Activated naive CD4-positive, alpha-beta T cell treated with anti-CD3 and anti-CD28 coated beads, Interleukin-2, amount 50 U/mL, for 72 hours (primary cell): ENCODE measurements at regions not wholly inside any gene's neighbourhood (a gene's known extent, or its start where the extent isn't known, plus 50 kb on each side); places are given as distances from the start of the nearest gene placed in this dataset.

Experiments
- ATAC-seq, 2 donors: fragments of 150-1000 bp; cut with Tn5 transposase; 2 replicates each; pipeline ENCODE4 v1.10.0; 2021; ENCODE audit warnings: mild to moderate bottlenecking in 2 of 2, moderate library complexity in 2 of 2
- DNase-seq, 2 donors: peaks; one replicate each; pipeline ENCODE4 v3.0.0; 2021 to 2022; ENCODE audit warnings: low spot score in 2 of 2
- H3K27ac Mint-ChIP-seq, 2 donors: one replicate each; pipeline ENCODE4 v1.8.0; 2022; ENCODE audit warnings: mild to moderate bottlenecking in 2 of 2, mixed read lengths in 2 of 2
- H3K36me3 Mint-ChIP-seq, 2 donors: one replicate each; pipeline ENCODE4 v1.8.0; 2022; ENCODE audit warnings: mixed read lengths in 2 of 2
- H3K9me3 Mint-ChIP-seq, 2 donors: one replicate each; pipeline ENCODE4 v1.8.0; 2022; ENCODE audit warnings: mixed read lengths in 2 of 2

GRCh38 chr2:125566422-125566821 lies 1089.5 kb upstream of the GYPC start:
- ATAC-seq (no peak), DNase-seq (no peak)
- H3K27ac Mint-ChIP-seq, result no peak overlapping the region
- H3K9me3 Mint-ChIP-seq, result peaks cover 18 to 24% of the 10 kb centered on the region in 2 donors
- H3K36me3 Mint-ChIP-seq, result no peaks in the 10 kb centered on the region

- Mint-ChIP-seq H3K9me3 (peaks cover 18 to 21% of the 10 kb centered on the region in 2 donors), H3K27ac (no peak overlapping the region), H3K36me3 (no peaks in the 10 kb centered on the region)
- DNase-seq (no peak), ATAC-seq (no peak)
Measured at GRCh38 chr2:125567100-125567499, 1088.9 kb upstream of the GYPC start.

GRCh38 chr2:125572660-125573059 lies 1083.3 kb upstream of the GYPC start:
- ATAC-seq, result no peak
- H3K9me3 Mint-ChIP-seq, result peaks cover 13 to 16% of the 10 kb centered on the region in 2 donors
- H3K27ac Mint-ChIP-seq, result no peak overlapping the region
- no peaks in the 10 kb centered on the region for H3K36me3 Mint-ChIP-seq
- DNase-seq, result no peak

GRCh38 chr2:125573432-125573831 lies 1082.5 kb upstream of the GYPC start:
- Mint-ChIP-seq H3K27ac (no peak overlapping the region), H3K36me3 (no peaks in the 10 kb centered on the region), H3K9me3 (peaks cover 10 to 16% of the 10 kb centered on the region in 2 donors)
- ATAC-seq, result no peak
- DNase-seq, result no peak

- DNase-seq (no peak), ATAC-seq (no peak)
- Mint-ChIP-seq H3K9me3 (peaks cover 3 to 6% of the 10 kb centered on the region in 2 donors), H3K36me3 (no peaks in the 10 kb centered on the region), H3K27ac (no peak overlapping the region)
Measured at GRCh38 chr2:125576558-125576957, 1079.4 kb upstream of the GYPC start.

- DNase-seq (no peak), ATAC-seq (no peak)
- Mint-ChIP-seq H3K36me3 (no peaks in the 10 kb centered on the region), H3K27ac (no peak overlapping the region), H3K9me3 (no peaks in the 10 kb centered on the region)
Measured at GRCh38 chr2:125581557-125581956, 1074.4 kb upstream of the GYPC start.

GRCh38 chr2:125582516-125582915 lies 1073.4 kb upstream of the GYPC start:
- Mint-ChIP-seq H3K27ac (no peak overlapping the region), H3K36me3 (no peaks in the 10 kb centered on the region), H3K9me3 (no peaks in the 10 kb centered on the region)
- ATAC-seq (no peak), DNase-seq (no peak)

GRCh38 chr2:125584732-125585131 lies 1071.2 kb upstream of the GYPC start:
- ATAC-seq (no peak), DNase-seq (no peak)
- peaks cover 3 to 4% of the 10 kb centered on the region in 2 donors for H3K9me3 Mint-ChIP-seq
- no peaks in the 10 kb centered on the region for H3K36me3 Mint-ChIP-seq
- no peak overlapping the region for H3K27ac Mint-ChIP-seq

GRCh38 chr2:125588780-125589179 lies 1067.2 kb upstream of the GYPC start:
- no peak for ATAC-seq
- no peak for DNase-seq
- H3K36me3 Mint-ChIP-seq, result no peaks in the 10 kb centered on the region
- peaks cover 13 to 18% of the 10 kb centered on the region in 2 donors for H3K9me3 Mint-ChIP-seq
- no peak overlapping the region for H3K27ac Mint-ChIP-seq

- DNase-seq (no peak), ATAC-seq (no peak)
- H3K9me3 Mint-ChIP-seq, result peaks cover 13 to 18% of the 10 kb centered on the region in 2 donors
- no peak overlapping the region for H3K27ac Mint-ChIP-seq
- no peaks in the 10 kb centered on the region for H3K36me3 Mint-ChIP-seq
Measured at GRCh38 chr2:125591954-125592353, 1064.0 kb upstream of the GYPC start.

- Mint-ChIP-seq H3K36me3 (no peaks in the 10 kb centered on the region), H3K27ac (no peak overlapping the region), H3K9me3 (peaks cover 13 to 18% of the 10 kb centered on the region in 2 donors)
- no peak for ATAC-seq
- DNase-seq, result no peak
Measured at GRCh38 chr2:125593036-125593435, 1062.9 kb upstream of the GYPC start.

- no peak for DNase-seq
- no peak for ATAC-seq
- Mint-ChIP-seq H3K27ac (no peak overlapping the region), H3K9me3 (peaks cover 9% of the 10 kb centered on the region in 2 donors), H3K36me3 (no peaks in the 10 kb centered on the region)
Measured at GRCh38 chr2:125596612-125597011, 1059.3 kb upstream of the GYPC start.

- DNase-seq, result no peak
- H3K9me3 Mint-ChIP-seq, result peaks cover 0 to 12% of the 10 kb centered on the region in 2 donors
- H3K36me3 Mint-ChIP-seq, result no peaks in the 10 kb centered on the region
- ATAC-seq, result no peak
- H3K27ac Mint-ChIP-seq, result no peak overlapping the region
Measured at GRCh38 chr2:125615438-125615837, 1040.5 kb upstream of the GYPC start.

- no peak for ATAC-seq
- Mint-ChIP-seq H3K36me3 (no peaks in the 10 kb centered on the region), H3K9me3 (peaks cover 22 to 26% of the 10 kb centered on the region in 2 donors), H3K27ac (no peak overlapping the region)
- DNase-seq, result no peak
Measured at GRCh38 chr2:125630377-125630776, 1025.6 kb upstream of the GYPC start.

- ATAC-seq (no peak), DNase-seq (no peak)
- Mint-ChIP-seq H3K27ac (no peak overlapping the region), H3K36me3 (no peaks in the 10 kb centered on the region), H3K9me3 (peaks cover 8 to 16% of the 10 kb centered on the region in 2 donors)
Measured at GRCh38 chr2:125634662-125635061, 1021.3 kb upstream of the GYPC start.

- H3K9me3 Mint-ChIP-seq, result peaks cover 0 to 7% of the 10 kb centered on the region in 2 donors
- no peak overlapping the region for H3K27ac Mint-ChIP-seq
- DNase-seq (no peak), ATAC-seq (no peak)
- no peaks in the 10 kb centered on the region for H3K36me3 Mint-ChIP-seq
Measured at GRCh38 chr2:125638345-125638744, 1017.6 kb upstream of the GYPC start.

GRCh38 chr2:125642032-125642431 lies 1013.9 kb upstream of the GYPC start:
- Mint-ChIP-seq H3K36me3 (no peaks in the 10 kb centered on the region), H3K9me3 (peaks cover 0 to 7% of the 10 kb centered on the region in 2 donors), H3K27ac (no peak overlapping the region)
- DNase-seq (no peak), ATAC-seq (no peak)

- H3K27ac Mint-ChIP-seq, result no peak overlapping the region
- DNase-seq, result no peak
Measured at GRCh38 chr2:125643128-125643527, 1012.8 kb upstream of the GYPC start.

GRCh38 chr2:125643585-125643984 lies 1012.4 kb upstream of the GYPC start:
- H3K36me3 Mint-ChIP-seq, result no peaks in the 10 kb centered on the region
- DNase-seq (no peak), ATAC-seq (no peak)
- H3K9me3 Mint-ChIP-seq, result peaks cover 0 to 7% of the 10 kb centered on the region in 2 donors
- H3K27ac Mint-ChIP-seq, result no peak overlapping the region

More at GRCh38 chr2:125643128-125643527, 1012.8 kb upstream of the GYPC start:
- Mint-ChIP-seq H3K36me3 (no peaks in the 10 kb centered on the region), H3K9me3 (peaks cover 0 to 7% of the 10 kb centered on the region in 2 donors)
- no peak for ATAC-seq
